Activated B cell treated with CpG ODN at 0.5 μM for 24 hours (primary cell): ENCODE measurements at regions not wholly inside any gene's neighbourhood (a gene's known extent, or its start where the extent isn't known, plus 50 kb on each side); places are given as distances from the start of the nearest gene placed in this dataset.
A peak's percentile ranks its signal among the peaks of the same experiment; 100 is the strongest.

ENCODE experiments used
- ATAC-seq: fragments of 200-7000 bp; cut with Tn5 transposase; one replicate; pipeline ENCODE4 v1.10.0; 2021; ENCODE audit warnings: low read depth, mild to moderate bottlenecking, moderate library complexity
- CTCF ChIA-PET: fragments of 350-600 bp; sonication (Branson Sonifier 250); formaldehyde crosslinking; loops from one replicate; lab custom pipeline; 2021; ENCODE audit warnings: antibody characterized with exemption; lab: Charles Lee
- POLR2A ChIA-PET: fragments of 350-600 bp; sonication (Branson Sonifier 250); formaldehyde crosslinking; loops from one replicate; lab custom pipeline; 2021; ENCODE audit warnings: antibody characterized with exemption; lab: Charles Lee
- DNase-seq: peaks from one replicate; pipeline ENCODE4 v3.0.0; 2022
- H3K27ac Mint-ChIP-seq: one replicate; pipeline ENCODE4 v1.8.0; 2020; ENCODE audit warnings: mixed read lengths
- H3K27me3 Mint-ChIP-seq: one replicate; pipeline ENCODE4 v1.8.0; 2021; ENCODE audit warnings: mixed read lengths
- H3K36me3 Mint-ChIP-seq: one replicate; pipeline ENCODE4 v1.8.0; 2021; ENCODE audit warnings: low read depth, mixed read lengths
- H3K4me1 Mint-ChIP-seq: one replicate; pipeline ENCODE4 v1.8.0; 2021; ENCODE audit warnings: mixed read lengths
- H3K4me3 Mint-ChIP-seq: one replicate; pipeline ENCODE4 v1.8.0; 2020; ENCODE audit warnings: mild to moderate bottlenecking, mixed read lengths
- H3K9me3 Mint-ChIP-seq: one replicate; pipeline ENCODE4 v1.8.0; 2020; ENCODE audit warnings: mixed read lengths
- intact Hi-C: fragments of 100-400 bp; cut with micrococcal nuclease; formaldehyde crosslinking; loops from one replicate; pipeline ENCODE4 v1.15.1; 2024
- TF ChIP-seq, protein P1 (sequence below): fragments of 200-600 bp; IDR thresholded peaks from one replicate; pipeline ENCODE4 v1.8.0; 2022; ENCODE audit warnings: antibody characterized with exemption, mild to moderate bottlenecking

DNA sequence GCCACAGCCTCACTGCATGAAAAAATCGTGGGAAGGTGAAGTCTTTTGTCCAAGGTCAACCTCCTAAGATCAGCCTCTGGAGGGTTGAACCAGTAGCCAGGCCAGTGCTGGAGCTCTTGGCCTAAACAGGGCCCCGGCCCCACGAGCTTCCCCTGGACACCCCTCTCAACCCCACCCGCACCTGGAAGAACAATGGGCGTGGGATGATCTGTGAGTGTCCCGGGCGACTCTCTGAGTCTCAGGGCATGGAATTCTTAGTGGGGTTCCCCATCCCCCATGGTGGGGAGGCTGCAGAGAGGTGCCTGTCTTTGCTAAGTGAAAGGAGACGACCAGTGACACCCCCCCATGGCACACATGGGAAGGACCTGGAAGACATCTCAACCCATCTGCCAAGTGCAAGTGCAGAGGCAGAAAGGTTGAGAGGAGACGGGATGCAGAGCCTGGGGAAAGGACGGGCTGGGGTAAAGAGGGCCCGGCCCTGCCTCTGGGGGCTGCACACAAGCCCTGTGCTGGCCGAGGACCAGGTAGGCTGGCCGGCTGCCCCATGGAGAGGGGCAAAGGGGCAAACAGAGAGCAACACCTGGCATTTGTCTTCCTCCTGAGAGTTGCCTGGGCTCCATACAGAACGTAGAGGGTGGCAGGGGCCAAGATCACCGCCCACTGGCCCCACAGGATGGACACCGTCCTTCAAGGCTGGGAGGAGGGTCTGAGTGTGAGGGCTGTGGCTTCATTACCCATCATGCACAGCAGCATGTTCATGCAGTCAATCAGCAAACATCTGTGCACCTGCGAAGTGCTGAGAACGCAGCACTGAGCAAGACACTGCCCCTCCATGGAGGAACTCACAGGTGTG, 163.0 kb upstream of the PPP2R2D start:
- Mint-ChIP-seq H3K36me3 (no peaks in the 10 kb centered on the region), H3K9me3 (no peaks in the 10 kb centered on the region), H3K4me3 (no peak overlapping the region), H3K27me3 (no peaks in the 10 kb centered on the region), H3K4me1 (peaks cover 6% of the 10 kb centered on the region), H3K27ac (no peak overlapping the region)
- intact Hi-C loops = no loop called here
- CTCF ChIA-PET = no interaction called here
- ATAC-seq (no peak), DNase-seq (peak; percentile 12)
- POLR2A ChIA-PET = no interaction called here
- TF ChIP-seq, protein P1, sequence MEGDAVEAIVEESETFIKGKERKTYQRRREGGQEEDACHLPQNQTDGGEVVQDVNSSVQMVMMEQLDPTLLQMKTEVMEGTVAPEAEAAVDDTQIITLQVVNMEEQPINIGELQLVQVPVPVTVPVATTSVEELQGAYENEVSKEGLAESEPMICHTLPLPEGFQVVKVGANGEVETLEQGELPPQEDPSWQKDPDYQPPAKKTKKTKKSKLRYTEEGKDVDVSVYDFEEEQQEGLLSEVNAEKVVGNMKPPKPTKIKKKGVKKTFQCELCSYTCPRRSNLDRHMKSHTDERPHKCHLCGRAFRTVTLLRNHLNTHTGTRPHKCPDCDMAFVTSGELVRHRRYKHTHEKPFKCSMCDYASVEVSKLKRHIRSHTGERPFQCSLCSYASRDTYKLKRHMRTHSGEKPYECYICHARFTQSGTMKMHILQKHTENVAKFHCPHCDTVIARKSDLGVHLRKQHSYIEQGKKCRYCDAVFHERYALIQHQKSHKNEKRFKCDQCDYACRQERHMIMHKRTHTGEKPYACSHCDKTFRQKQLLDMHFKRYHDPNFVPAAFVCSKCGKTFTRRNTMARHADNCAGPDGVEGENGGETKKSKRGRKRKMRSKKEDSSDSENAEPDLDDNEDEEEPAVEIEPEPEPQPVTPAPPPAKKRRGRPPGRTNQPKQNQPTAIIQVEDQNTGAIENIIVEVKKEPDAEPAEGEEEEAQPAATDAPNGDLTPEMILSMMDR = no peak

GRCh38 chr10:131738396-131738735, 162.4 kb upstream of the PPP2R2D start:
- Mint-ChIP-seq H3K27me3 (no peaks in the 10 kb centered on the region), H3K9me3 (no peaks in the 10 kb centered on the region), H3K27ac (no peak overlapping the region), H3K4me3 (no peak overlapping the region), H3K36me3 (no peaks in the 10 kb centered on the region), H3K4me1 (peaks cover 11% of the 10 kb centered on the region)
- TF ChIP-seq, protein P1 = no peak
- ATAC-seq (no peak), DNase-seq (peak; percentile 4)
- ChIA-PET POLR2A (no interaction called here), CTCF (no interaction called here)
- intact Hi-C loops = no loop called here

- peaks cover 4% of the 10 kb centered on the region for H3K27me3 Mint-ChIP-seq
- ATAC-seq = no peak
- no peak overlapping the region for H3K4me3 Mint-ChIP-seq
- no peaks in the 10 kb centered on the region for H3K9me3 Mint-ChIP-seq
- intact Hi-C loops = no loop called here
- TF ChIP-seq, protein P1 = no peak
- ChIA-PET CTCF (no interaction called here), POLR2A (no interaction called here)
- no peaks in the 10 kb centered on the region for H3K36me3 Mint-ChIP-seq
- DNase-seq = no peak
- H3K4me1 Mint-ChIP-seq = peaks cover 19% of the 10 kb centered on the region
- no peak overlapping the region for H3K27ac Mint-ChIP-seq
These were observed 161.6 kb upstream of the PPP2R2D start for GRCh38 chr10:131739206-131739605.

DNA sequence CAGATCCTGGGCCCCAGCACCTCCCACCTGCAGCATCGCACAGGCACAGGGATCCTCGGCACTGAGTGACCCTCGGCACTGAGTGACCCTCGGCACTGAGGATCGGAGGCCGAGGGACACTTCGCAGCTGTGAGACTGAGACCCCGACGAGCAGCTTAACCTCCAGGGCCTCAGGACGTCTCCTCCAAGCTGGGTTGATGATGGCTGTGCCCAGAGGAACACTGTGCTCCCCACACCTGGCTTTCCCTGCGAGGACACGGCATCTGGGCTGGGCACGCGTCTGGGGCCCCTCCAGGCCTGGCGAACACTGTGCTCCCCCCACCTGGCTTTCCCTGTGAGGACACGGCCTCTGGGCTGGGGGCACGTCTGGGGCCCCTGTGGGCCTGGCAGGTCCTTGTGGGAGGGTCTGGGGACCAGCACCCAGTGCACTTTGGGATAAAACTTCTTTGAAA, 158.3 kb upstream of the PPP2R2D start:
- TF ChIP-seq, protein P1 = no peak
- Mint-ChIP-seq H3K27me3 (peaks cover 11% of the 10 kb centered on the region), H3K27ac (no peak overlapping the region), H3K4me1 (peaks cover 21% of the 10 kb centered on the region), H3K36me3 (no peaks in the 10 kb centered on the region), H3K9me3 (no peaks in the 10 kb centered on the region), H3K4me3 (no peak overlapping the region)
- POLR2A ChIA-PET = no interaction called here
- intact Hi-C loops = no loop called here
- ATAC-seq = no peak
- no peak for DNase-seq
- CTCF ChIA-PET = no interaction called here

- no peak overlapping the region for H3K4me3 Mint-ChIP-seq
- ChIA-PET CTCF (no interaction called here), POLR2A (no interaction called here)
- DNase-seq (peak; percentile 35), ATAC-seq (peak; percentile 91)
- H3K27ac Mint-ChIP-seq = no peak overlapping the region
- TF ChIP-seq, protein P1 = no peak
- H3K27me3 Mint-ChIP-seq = peaks cover 11% of the 10 kb centered on the region
- H3K9me3 Mint-ChIP-seq = no peaks in the 10 kb centered on the region
- peaks cover 21% of the 10 kb centered on the region for H3K4me1 Mint-ChIP-seq
- no peaks in the 10 kb centered on the region for H3K36me3 Mint-ChIP-seq
- intact Hi-C loops = no loop called here
These were observed 157.3 kb upstream of the PPP2R2D start for GRCh38 chr10:131743190-131744151.
